GM04503 (cell line): ENCODE measurements at regions not wholly inside any gene's neighbourhood (a gene's known extent, or its start where the extent isn't known, plus 50 kb on each side); places are given as distances from the start of the nearest gene placed in this dataset.

Experiments used
- DNase-seq: peaks from one replicate; pipeline ENCODE4 v3.0.0-alpha.2; 2012; ENCODE audit warnings: low read depth

GRCh38 chr10:90975096-90975495 is 54.2 kb upstream of the ANKRD1 start:
- no peak for DNase-seq

GRCh38 chr10:90977162-90977854 is 56.4 kb upstream of the ANKRD1 start:
- DNase-seq = no peak

DNA sequence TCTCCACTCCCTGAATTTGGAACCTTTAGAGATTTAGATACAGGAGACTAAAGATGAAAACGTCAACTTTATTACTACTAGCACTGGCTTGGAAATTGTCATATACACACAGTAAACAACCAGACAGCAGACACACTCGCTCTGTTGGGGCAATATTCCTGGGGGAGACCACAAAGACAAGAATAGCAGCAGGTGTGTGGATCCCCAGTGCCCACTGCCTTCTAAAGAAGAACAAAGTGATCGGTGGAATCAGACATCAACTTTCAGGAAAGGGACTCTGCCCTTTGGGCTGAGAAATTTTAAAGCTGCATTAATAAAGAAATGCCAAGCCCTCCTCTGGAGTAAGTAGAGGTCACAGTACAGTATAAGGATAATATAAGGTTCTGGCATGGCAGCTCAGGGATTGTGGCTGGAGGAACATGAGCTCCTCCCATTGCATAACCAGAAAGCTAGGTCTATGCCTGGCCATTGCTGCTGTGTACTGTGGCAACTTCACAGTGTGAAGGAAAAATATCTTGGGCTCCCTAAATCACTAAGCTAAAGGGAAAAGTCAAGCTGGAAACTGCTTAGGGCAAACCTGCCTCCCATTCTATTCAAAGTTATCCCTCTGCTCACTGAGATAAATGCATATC is 57.1 kb upstream of the ANKRD1 start:
- no peak for DNase-seq

DNA sequence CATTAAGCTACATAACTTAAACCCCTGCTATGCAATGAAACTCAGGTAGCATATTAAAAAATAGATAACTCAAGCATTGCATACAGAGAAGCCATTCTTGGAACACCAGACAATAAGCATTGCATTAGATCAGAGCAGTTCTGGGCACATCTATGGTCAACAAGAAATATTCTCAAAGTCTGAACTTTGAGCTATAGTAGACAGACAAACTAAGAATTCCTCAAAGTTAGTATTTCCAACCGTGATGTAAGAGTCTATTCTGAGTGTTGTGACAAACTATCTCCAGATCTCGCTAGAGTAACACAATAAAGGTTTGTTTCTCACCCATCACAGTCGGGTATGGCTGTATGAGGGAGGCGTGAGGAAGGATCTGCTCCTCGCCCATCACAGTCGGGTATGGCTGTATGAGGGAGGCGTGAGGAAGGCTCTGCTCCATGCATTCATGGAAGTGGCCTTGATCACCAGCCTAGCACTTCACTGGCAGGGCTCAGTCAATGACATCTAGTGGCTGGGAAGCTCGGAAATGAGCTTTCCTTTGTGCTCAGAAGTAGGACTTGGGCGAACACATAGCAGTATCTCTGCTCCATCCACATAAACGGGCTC is 61.6 kb upstream of the ANKRD1 start:
- no peak for DNase-seq

DNA sequence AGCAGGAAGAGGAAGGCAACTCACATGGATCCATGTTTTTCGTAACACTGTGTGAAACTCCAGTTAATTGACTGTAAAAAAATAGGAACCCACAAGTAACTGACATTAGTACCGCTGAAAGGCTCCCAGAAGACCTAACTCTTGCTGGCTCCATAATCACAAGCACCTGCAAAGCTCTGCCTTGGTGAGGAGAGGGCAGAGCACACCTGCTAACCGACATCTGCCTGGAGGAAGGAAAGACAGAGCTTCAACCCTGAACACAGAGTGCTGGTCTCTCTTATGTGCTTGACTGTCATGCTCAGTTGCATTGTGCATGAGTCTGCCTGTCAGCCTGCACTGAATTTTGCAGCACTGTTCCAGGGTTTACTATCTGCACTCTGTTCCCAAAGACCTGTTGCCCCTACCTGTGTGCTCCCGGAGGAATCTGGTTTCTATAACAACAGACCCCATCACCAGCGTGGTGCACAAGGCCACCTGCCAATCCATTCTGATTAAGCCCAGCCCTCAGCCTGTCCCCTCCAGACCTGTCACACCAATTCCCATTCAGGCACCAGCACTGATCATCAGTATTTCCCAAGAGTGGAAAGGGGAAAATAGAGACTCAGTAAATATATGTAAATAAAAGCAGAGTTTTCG is 63.1 kb upstream of the ANKRD1 start:
- no peak for DNase-seq

GRCh38 chr10:90984898-90985297 is 64.0 kb upstream of the ANKRD1 start:
- no peak for DNase-seq

- no peak for DNase-seq
Observed at GRCh38 chr10:90985321-90985933, 64.5 kb upstream of the ANKRD1 start.

- DNase-seq = no peak
Observed at GRCh38 chr10:90986136-90986760, 65.4 kb upstream of the ANKRD1 start.

GRCh38 chr10:90986870-90987269 is 66.0 kb upstream of the ANKRD1 start:
- no peak for DNase-seq

- DNase-seq = no peak
Observed at GRCh38 chr10:90987383-90987782, 66.5 kb upstream of the ANKRD1 start.

- no peak for DNase-seq
Observed at GRCh38 chr10:90988024-90988423, 67.1 kb upstream of the ANKRD1 start.

- DNase-seq = no peak
Observed at GRCh38 chr10:90988802-90989201, 67.9 kb upstream of the ANKRD1 start.

GRCh38 chr10:90989378-90989777 is 68.5 kb upstream of the ANKRD1 start:
- no peak for DNase-seq

GRCh38 chr10:90992462-90992861 is 71.6 kb upstream of the ANKRD1 start:
- no peak for DNase-seq

GRCh38 chr10:90993340-90993739 is 72.5 kb upstream of the ANKRD1 start:
- DNase-seq = peak; percentile 34

- DNase-seq = no peak
Observed at GRCh38 chr10:90997670-90998069, 76.8 kb upstream of the ANKRD1 start.

- DNase-seq = no peak
Observed at GRCh38 chr10:90998733-90999511, 78.0 kb upstream of the ANKRD1 start.

GRCh38 chr10:90999512-91000172 is 78.8 kb upstream of the ANKRD1 start:
- DNase-seq = no peak

- DNase-seq = no peak
Observed at GRCh38 chr10:91000470-91000869, 79.6 kb upstream of the ANKRD1 start.

DNA sequence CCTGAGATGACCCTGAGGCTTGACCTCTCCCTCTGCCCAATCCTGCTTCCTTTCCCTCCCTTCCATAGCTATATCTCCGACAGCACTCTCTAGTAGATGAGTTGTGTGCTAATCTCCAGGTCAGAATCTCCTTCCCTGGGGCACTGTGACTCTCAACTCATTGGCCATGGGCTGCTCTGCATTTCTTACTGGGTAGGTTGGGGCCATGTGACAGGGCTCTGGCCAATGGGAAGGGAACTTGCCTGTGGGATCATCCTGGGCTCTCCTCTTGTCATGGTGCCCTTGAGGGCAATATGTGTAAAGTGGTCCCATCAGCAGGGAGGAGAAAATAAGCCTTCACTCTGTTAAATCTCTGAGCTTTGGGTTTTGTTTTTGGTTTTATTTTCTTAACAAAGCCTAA is 80.1 kb upstream of the ANKRD1 start:
- DNase-seq = no peak

DNA sequence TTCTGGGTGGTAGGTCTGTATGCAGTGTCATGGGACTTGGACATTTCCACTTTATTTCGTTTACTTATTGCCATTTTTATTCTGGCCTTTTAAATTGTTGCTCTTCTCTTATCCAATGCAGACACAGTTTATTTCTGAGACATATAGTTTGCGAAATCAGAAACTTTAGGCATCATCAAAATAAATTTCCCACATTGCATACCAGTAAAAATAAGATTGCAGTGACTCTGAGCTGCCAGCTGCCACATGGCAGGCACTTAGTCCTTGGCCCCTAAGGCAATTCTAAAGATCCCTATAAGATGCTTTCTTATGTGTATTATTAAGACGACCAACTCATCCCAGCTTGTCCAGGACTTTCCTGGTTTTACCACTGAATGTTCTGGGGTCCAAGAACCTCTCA is 81.8 kb upstream of the ANKRD1 start:
- DNase-seq = no peak
